ENCODE measurements at regions not wholly inside any gene's neighbourhood (a gene's known extent, or its start where the extent isn't known, plus 50 kb on each side); places are given as distances from the start of the nearest gene placed in this dataset.

GRCh38 chr3:94714194-94714593, 651.3 kb downstream of the NSUN3 start:
- no peak for DNase-seq (ENCODE audit: extremely low read depth, low read depth)
- no peak for TF ChIP-seq CTCF (IDR thresholded peaks at IDR 0.05; ENCODE audit: low read depth, low read length)

- no peak for TF ChIP-seq CTCF (IDR thresholded peaks at IDR 0.05; ENCODE audit: low read depth, low read length)
- no peak for DNase-seq (ENCODE audit: extremely low read depth, low read depth)
Measured at GRCh38 chr3:94716326-94717018, 653.6 kb downstream of the NSUN3 start.

DNA sequence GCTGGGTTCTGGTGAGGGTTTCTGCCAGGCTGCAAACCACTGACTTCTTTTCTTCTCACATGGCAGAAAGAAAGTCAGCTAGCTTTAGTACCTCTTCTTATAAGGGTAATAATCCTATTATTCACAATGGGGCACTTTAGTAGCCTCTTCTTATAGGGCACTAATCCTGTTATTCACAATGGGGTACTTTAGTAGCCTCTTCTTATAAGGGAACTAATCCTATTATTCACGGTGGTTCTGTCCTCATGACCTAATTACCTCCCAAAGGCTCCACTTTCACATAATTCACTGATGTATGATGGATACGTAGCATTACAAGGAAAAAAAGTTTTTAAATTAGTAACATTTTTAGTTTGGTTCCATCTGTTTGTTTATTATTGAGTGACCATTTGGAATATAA, 671.3 kb downstream of the NSUN3 start:
- TF ChIP-seq CTCF (IDR thresholded peaks at IDR 0.05; ENCODE audit: low read depth, low read length): no peak
- no peak for DNase-seq (ENCODE audit: extremely low read depth, low read depth)

DNA sequence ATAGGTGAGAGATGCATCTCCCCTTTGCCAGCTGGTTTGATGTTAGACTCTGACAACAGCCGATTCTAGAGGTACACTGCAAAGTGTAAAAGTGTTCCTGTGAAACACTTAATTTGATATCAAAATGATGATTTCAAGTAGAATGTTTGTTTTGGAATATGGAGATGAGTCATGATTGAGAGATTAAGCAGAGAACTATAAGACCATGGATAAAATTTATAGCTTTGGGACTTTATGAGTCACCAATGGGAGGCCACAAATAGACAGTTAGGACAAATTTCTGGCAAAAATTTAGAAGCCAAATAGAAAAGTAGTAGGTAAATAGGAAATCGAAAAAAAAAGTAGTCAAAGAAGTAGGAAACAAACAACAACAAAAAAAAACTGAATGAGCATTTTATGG, 672.5 kb downstream of the NSUN3 start:
- no peak for TF ChIP-seq CTCF (IDR thresholded peaks at IDR 0.05; ENCODE audit: low read depth, low read length)

GRCh38 chr3:94737116-94737515, 674.3 kb downstream of the NSUN3 start:
- no peak for DNase-seq (ENCODE audit: extremely low read depth, low read depth)
- TF ChIP-seq CTCF (IDR thresholded peaks at IDR 0.05; ENCODE audit: low read depth, low read length): no peak

More for the DNA sequence above, 672.5 kb downstream of the NSUN3 start:
- no peak for DNase-seq (ENCODE audit: extremely low read depth, low read depth)

- no peak for TF ChIP-seq CTCF (IDR thresholded peaks at IDR 0.05; ENCODE audit: low read depth, low read length)
- no peak for DNase-seq (ENCODE audit: extremely low read depth, low read depth)
Measured at GRCh38 chr3:94739420-94739819, 676.6 kb downstream of the NSUN3 start.

GRCh38 chr3:94758751-94759150, 695.9 kb downstream of the NSUN3 start:
- TF ChIP-seq CTCF (IDR thresholded peaks at IDR 0.05; ENCODE audit: low read depth, low read length): no peak

More at GRCh38 chr3:94758751-94759150, 695.9 kb downstream of the NSUN3 start:
- DNase-seq (ENCODE audit: extremely low read depth, low read depth): no peak

Measured in AG09319 (cell line).